Loucy (cell line): ENCODE measurements at regions not wholly inside any gene's neighbourhood (a gene's known extent, or its start where the extent isn't known, plus 50 kb on each side); places are given as distances from the start of the nearest gene placed in this dataset.

ENCODE experiments used
- EZH2phosphoT487 ChIP-seq: fragments of 200-600 bp; IDR thresholded peaks from 2 replicates; pipeline ENCODE4 v1.6.1; 2018; ENCODE audit warnings: antibody characterized with exemption, mild to moderate bottlenecking, moderate library complexity, borderline replicate concordance
- TF ChIP-seq, protein P1 (sequence below): fragments of 200-600 bp; sonication (generic); conservative IDR thresholded peaks from 2 replicates; pipeline ENCODE4 v1.5.1; 2014; ENCODE audit warnings: mild to moderate bottlenecking, antibody characterized with exemption, low read length

DNA sequence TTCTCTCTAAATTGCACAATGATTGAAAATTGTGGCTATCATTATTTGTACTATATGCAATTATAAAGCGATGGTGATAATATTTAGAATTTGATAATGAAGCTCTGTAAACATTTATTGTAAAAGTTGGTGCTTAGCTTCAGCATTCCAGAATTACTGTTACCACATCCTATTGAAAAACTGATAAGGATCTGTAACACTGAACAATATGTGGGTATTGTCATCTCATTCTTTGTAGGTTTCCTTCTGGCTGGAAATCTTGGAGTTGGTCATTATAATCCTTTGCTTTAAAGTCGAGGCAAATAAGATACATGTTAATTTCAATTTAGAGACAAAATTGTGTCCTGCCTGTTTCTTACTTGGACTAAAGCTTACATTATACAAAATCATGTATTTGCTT, 323.4 kb upstream of the GOLIM4 start:
- TF ChIP-seq, protein P1, sequence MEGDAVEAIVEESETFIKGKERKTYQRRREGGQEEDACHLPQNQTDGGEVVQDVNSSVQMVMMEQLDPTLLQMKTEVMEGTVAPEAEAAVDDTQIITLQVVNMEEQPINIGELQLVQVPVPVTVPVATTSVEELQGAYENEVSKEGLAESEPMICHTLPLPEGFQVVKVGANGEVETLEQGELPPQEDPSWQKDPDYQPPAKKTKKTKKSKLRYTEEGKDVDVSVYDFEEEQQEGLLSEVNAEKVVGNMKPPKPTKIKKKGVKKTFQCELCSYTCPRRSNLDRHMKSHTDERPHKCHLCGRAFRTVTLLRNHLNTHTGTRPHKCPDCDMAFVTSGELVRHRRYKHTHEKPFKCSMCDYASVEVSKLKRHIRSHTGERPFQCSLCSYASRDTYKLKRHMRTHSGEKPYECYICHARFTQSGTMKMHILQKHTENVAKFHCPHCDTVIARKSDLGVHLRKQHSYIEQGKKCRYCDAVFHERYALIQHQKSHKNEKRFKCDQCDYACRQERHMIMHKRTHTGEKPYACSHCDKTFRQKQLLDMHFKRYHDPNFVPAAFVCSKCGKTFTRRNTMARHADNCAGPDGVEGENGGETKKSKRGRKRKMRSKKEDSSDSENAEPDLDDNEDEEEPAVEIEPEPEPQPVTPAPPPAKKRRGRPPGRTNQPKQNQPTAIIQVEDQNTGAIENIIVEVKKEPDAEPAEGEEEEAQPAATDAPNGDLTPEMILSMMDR, result no peak
- TF ChIP-seq EZH2phosphoT487, result no peak
